ENCODE measurements at regions not wholly inside any gene's neighbourhood (a gene's known extent, or its start where the extent isn't known, plus 50 kb on each side); places are given as distances from the start of the nearest gene placed in this dataset.

DNA sequence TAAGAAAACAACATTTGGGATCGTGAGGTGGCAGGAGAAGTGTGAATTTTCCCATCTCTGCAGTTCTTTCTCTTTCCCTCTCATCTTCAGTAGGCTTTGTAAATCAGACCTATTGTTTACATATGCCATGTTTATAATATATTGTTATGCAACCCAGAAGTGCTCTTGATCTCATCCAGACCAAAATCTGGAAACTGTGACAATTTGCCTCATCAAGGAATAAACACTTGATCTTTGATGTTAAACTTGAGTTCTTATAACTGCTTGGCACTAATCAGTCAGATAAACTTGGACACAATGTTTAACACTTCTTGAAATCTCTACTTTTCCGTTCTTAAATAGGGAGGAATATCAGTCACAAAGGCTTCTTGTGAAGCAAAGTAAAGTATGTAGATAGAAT, 384.7 kb downstream of the DMRT2 start:
- DNase-seq = no peak

DNA sequence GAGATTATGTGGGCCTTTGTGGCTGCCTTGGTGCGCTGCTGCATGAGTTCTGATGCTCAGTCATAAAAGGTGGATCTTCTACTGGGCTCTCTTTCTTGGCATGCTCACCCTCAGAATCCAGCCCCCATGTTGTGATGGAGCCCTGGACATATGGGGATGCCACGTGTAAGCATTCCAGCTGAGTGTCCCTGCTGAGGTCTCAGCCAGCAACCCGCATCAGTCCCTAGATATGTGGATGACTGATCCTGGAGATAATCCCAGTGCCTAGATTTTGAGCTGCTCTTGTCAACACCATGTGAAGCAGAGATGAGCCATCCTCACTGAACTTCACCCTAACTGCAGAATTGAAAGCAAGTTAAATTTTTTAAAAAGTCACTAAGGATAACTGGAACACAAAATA, 390.1 kb downstream of the DMRT2 start:
- DNase-seq = no peak

DNA sequence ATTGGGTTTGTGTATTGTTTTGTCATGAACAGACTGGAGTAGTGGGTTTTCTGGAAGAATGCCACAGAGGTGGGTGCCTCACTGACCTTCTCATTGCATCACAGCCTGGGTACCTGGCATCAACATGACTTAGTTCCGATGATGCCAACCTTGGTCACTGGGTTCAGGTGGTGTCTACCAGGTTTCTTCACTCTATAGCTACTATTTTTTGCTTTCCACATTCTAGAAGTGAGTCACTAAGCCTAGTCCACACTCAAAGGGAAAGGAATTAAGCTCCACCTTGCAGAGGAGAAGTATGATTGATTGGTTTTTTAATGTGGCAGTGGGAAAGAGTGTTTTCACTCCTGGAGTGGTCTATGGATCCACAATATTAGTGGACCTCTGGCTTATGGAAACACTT, 391.9 kb downstream of the DMRT2 start:
- no peak for DNase-seq

DNA sequence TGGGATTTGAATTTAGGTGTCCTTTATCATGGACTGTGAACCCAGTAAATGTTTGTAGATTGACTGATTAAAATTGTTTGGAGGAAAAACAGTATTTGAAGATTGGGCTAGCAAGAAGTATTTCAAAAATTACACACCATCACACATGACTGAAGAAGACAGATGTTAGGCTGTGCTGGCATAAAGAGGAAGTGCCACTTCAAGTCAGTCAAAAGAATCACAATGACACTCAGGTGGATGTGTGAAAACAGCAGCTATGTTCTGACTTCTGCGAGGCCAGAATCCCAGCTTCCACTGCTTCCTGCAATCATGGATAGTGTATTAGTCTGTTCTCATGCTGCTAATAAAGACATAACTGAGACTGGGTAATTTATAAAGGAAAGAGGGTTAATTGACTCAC, 393.3 kb downstream of the DMRT2 start:
- DNase-seq = no peak

DNA sequence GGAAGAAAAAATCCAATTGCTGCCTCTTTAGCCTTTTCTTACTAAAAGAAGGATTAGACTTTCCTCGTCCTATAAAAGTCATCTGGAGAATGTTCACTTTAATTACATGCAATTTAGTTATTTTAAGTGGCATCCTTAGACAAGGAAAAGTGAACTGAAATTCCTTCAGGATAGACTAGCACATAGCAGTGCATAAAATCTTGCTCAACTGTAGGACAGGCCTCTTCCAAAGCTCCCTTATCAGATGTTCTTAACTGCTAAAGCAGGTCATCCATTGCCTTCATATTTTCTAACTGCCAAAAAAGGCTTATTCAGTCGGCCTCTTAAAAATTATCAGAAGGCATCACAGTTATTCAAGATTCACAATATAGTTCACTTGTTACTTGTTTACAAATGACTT, 396.5 kb downstream of the DMRT2 start:
- DNase-seq = no peak

DNA sequence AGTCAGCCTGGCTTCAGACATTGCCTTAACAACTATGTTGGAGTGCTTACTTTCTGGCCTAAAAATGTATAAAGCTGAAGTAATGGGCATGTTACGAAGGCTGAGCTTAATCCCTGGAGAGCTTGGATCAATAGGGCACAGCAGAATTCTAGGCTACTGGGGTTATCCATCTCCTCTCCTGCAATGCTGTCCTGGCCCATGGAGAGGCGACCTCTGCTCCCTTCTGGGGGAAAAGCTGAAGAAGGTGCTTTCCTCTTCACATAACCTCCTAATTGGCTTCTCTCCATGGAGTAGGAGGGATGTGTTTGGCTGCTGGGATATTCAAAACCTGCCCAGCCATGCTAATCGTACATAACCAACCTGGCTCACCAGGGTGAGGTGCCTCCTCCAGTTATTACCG, 403.5 kb downstream of the DMRT2 start:
- DNase-seq = no peak

DNA sequence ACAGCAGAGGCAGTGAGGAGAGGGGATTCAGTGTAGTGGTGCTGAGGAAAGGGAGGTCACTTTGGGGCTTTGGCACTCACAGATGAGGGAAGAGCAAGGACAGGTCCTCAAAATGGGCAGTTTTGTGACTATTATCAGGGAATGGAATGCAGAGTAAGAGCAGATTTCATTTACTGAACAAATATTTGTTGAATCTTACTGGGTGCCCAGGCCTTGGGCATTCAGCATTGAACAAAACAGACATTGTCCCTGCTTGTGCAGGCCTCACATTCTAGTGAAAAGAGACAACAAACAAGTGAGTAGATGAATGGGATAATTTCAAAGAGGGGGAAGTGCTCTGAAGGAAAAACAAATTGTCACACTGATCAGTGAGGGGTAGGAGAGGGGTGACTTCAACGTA, 404.1 kb downstream of the DMRT2 start:
- no peak for DNase-seq

DNA sequence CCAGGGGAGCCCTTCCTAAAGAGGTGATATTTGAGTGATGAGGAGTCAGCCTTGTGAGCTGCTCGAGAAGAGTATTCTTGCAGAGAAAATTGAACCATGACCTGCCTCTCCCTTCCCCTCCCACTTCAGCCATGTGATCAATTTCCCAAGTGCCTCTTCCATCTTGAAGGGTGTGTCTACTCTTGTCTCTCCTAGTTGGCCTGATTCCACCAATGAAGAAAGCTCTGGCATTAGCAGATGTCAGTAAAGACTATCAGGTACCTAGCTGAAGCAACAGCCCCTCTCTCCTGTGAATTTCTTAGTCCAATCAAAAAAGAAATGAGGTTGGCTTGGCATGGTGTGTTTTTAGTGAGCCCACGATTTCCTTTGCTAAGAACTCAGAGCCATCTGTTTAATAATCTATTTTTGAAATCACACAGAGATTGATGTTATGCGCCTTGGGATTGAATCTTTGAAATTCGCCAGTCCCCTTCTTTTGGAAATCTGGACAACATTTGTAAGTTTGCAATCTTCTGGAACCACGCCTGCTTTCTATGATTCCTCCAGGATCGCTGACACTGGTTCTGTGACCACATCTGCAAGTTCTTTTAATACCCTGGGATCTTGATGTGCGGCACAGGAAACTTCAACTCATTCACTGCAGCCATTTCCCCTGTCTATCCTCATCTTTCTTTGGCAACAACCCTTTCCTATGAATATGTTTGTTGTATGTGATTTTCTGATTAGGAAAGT, 404.6 kb downstream of the DMRT2 start:
- DNase-seq = no peak

DNA sequence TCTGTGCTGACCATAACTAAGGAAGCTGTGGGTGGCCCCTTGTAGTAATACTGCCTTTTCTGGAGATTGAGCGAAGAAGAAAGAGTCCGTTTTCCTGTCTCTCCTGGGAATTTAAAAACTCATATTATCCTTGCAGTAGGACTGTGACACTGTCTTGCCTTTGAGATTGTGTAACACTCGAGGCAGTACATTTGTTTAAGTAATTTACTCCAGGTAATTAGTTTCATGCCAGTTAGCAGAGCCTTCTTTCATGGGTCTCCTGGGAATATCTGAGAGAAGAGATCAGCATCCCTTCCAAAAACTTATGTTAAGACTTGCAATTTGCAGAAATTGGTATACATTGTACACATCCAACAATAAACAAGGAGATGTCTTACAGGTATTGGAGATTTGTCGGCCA, 405.6 kb downstream of the DMRT2 start:
- no peak for DNase-seq

DNA sequence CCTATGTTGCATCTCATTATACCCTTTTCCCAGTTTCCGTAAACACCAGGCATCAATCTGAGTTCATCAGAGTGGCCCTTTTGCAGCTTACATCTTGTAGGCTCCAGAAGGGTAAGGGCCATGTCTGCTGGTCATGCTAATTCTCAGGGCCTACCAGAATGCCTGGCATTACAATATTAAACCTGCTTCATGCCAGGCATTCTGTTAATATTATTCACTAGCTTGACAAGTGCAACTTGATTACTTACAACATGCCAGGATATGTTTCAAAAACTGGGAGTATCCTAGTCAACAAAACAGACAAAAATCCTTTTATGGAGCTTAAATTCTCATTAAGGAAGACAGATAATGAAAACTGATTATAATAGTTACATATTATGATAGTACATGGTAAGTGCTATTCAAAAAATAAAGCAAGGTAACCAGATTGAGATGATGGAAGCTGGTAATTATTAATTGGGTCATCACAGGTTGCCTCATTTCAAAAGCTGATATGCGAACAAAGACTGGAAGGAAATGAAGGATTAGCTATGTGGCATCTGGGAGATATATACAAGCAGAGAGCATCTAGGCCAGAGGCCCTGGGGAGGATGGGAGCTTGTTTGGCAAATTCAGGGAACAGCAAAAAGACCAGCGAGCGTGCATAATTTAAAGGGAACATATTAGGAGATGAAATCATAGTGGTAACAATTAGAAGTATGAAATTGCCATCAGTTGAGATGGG, 406.3 kb downstream of the DMRT2 start:
- DNase-seq = no peak

DNA sequence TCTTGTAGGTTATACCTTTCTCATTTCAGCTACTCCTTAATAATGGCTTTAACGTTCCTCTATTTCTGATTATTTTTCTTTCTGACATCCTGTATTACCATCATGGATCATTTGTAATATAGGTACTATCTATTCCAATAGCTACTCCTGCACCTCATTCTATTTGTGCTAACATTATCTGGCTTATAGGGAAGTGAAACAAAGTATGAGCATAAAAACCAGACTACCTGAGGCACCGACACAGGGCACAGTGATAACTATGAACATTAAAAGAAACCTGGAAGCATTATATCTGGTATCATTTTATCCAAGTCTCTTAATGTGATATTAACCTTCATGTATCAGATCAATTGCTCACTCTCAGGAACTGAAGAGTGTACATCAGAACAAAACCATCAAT, 407.3 kb downstream of the DMRT2 start:
- no peak for DNase-seq

DNA sequence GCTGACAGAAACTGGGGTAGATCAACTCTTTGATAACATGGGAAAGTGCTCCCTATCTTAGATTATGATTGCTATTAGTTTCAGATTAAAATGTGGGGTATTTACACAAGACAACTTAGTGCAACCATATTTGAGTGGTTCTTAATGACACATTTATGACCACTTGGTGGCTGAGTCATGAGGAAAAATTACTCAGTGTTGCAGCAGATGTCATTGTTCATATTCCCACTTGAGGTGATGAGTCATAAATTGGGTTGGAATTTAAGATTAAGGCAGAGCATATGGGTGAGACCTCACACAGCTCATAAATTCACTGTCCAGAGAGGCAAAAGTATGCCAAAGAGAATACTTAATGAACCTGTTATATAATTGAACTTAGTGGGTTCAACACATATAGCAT, 408.3 kb downstream of the DMRT2 start:
- no peak for DNase-seq

DNA sequence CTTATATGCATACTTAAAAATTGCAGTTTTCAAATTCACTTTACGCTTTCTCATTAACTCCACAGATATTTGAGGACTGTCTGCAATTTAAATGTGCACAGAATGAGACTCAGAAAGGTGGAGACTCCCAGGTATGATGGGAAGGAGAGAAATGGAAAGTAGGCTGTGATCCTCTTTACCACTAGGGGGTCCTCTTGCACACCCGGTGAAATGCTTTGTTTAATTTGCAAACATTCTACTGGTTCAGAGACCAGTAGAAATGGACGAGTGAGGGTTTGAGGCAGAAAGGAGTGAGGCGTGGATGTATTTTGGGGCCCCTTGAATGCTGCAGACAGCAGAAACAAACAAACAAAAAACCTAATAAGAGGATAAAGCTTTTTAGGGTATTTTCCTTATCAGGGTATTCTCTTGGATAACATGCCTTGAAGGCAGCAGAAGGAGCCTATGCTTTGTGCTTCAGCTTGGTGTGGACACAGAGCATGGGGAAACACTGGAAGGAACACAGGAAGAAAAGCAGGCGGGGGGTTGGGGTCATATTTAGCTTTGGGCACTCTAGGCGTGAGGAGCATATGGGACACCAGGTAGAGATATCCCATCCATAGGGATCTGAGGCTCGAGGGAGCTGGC, 410.1 kb downstream of the DMRT2 start:
- peak; percentile 35 for DNase-seq

DNA sequence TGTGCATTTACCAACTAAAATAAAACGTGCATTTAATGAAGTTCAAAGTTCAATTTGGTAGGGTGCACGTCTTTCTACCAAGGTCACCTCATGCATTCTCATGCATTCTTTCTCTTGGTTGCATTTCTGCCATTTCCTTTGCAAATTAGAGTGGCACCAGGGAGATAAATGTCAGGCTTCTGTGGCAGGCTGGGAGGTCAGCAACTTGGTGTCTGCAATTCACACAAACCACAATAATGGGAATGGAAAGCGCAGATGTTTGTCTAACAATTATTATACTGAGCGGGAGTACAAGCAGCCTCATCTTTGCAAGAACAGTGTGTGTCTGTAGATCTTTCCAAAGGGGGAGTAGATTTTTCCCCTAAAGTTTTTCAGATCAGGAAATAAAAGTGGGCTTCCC, 411.7 kb downstream of the DMRT2 start:
- DNase-seq = no peak

DNA sequence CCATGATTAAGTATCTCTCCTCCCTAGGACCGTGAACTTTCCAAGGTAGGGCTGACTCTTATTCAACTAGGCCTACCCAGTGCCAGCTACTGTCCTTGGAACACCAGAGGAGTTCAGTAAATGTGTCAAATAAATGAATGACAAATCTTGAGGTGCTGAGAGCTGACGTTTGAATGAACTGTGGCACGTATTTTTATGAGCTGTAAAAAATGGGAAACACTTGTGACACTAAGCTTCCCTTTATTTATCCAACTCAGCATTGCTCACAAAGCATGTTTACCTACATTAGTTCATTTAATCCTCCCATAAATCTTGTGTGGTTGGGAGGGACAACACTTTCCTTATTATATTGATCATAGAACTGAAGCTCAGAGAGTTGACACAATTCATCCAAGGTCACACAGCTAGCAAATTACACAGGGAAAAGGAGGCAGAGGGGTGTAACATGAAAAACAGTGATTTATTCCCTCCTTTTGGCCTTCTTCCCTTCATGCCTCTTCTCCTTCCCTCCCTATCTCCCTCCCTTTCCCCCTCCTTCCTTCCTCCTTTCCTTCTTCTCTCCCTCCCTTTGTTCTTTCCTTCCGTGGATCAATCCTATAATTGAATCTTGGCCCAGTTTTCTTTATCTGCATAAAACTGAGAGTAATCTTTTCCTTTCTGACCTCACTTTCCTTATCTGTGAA, 412.6 kb downstream of the DMRT2 start:
- no peak for DNase-seq

DNA sequence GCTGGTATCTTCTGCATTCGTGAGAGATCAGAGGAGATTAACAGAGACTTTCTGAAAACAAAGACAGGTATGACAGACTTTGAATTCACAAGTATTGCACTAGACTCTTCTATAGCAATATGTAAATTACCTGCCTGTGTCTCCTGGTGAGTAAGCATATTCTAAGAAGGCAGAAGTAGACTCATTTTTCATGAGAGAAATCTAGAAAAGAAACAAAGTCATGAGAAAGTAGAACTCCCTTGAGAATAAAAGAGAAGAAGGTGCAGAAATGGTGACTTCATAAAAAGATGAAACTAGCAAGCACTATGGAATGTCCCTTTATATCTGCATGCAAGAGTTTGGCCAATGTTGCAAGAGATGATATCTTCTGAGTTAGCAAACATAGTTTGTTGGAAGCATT, 419.8 kb downstream of the DMRT2 start:
- DNase-seq = no peak

DNA sequence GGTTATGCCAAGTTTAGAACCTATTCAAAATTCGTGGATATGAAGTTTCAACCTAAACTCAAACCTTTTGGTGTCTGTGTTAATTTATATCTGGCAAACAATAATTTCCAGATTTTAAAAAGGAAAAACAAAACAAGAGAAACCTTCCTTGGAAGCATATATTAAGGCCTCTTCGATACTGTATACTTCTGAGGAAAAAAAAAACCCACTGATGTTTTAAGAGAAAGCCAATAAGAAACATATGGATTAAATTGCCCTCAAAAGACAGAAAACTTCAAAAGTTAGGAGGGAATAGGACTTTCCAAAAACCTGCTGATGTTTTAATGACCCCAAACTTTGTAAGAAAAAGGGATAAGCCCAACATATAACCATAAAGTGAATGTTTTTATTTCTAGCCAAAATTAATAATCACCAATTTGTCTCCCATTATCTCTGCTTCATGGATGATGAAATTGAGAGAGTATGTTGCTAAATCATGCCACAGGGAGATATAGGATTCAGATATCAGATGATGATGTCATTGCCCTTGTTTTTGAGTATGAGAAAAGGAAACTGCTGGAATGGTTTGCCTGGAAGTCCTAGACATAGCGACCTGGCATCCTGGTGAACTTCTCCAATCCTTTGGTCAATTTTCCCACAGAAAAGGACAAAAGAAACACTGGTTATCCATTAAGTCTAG, 423.9 kb downstream of the DMRT2 start:
- DNase-seq = no peak

DNA sequence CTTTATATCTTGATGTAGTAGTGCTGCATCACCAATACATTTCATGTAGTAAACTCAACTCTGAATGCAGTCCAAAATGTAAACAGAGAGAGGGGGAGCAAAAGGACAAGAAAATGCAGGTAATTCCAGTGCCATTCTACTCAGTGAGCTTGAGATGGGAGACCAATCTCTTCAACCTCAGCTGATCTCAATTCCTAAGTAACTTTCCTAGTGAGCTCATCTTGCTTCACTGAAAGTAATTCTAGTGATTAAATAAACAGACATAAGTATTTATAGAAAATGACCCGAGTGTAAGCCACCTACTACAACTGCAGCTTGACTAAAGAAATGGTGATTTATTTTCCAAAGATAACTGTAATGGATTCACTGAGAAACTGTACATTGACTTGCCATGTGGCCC, 424.5 kb downstream of the DMRT2 start:
- no peak for DNase-seq

DNA sequence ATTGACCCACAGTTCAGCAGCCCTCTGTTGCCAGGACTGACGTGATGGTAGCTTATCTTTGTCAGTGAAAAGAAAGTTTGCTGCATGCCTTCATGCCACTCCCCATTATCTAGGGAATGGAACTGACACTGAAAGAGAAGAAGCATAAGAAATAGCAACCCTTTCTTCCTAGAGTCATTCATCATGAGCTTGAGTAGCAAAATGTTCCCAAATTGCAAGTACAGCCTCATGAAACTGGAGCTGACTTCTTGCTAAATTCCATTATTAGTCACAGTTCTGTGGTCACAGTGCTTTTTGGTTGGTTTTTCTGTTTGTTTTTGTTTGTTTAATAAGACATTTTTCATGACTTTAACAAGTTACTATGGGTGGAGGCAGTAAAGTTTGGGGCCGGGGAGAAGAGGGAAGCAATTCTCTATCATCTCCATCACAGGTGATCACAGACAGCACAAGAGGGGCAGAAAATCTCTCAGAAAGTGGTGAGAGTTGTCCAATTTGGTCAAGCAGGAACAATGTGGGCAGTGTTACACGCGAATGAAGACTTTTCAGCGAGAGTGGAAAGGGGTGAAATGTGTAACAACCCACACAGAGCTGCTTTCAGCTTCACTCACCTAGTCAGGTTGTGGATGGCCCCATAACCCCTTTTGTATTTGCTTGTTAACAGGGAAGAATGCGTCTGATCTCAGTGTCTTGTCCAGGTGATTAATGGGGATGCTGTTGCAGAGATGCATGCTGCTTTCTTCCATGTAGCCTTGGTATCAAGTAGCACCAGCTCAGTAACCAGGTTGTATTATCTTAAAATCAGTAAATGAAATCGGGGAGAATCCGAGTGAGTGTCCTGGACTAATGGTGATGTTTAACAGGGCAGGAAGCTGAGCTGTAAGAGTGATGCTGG, 440.4 kb downstream of the DMRT2 start:
- DNase-seq = no peak

DNA sequence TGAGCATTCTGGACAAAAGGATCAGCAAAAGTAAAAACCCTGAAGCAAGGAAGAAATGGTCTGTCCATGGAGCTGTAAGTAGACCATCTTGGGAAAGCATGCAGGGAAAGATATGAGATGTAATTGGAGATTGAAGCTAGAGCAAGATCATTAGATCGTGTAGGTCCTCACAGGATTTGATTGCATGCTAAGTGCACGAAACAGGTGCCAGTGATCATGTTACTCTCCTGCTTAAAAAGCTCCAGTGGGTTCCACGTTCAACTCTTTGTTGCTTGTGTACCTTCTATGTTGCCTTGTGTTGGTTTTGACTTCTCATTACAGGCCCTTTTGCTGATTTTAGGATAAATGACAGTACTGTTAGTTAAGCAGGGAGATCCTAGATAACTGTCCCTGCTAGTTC, 442.0 kb downstream of the DMRT2 start:
- no peak for DNase-seq

DNA sequence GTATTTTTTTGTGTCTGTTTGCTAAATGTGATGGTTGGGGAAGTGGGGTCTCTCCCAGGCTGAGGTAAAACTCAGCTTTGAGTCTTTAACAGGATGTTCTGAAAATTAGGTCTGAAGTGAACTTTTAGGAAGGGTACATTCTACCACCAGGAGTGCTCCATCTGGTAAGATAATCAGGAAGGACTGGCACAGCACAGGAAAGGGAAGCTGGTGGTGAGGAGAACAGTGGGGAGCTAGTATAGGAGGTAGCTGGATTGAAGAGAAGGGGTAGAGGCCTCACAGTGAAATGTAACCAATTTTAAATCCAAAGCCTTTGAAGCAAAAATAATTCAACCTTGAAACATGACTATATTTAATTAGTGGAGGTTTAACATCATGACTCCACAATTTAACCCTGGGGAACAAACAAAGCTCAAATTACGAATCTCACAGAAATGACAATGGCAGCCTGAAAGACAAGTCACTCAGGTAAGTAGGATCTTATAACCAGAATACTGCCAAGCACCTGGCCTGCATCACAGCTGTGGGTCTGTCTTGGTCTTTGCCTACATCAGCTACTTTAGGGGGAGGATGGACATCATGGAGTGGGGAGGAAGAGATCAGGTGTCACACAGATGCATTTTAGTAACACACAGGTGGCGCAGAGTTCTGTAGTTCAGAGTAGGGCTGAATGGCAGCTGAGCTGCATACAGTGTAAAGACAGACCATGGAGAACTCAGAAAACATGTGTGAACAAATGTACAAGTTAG, 445.3 kb downstream of the DMRT2 start:
- no peak for DNase-seq

Data from NCI-H1694 (cell line).